ENCODE measurements at regions not wholly inside any gene's neighbourhood (a gene's known extent, or its start where the extent isn't known, plus 50 kb on each side); places are given as distances from the start of the nearest gene placed in this dataset.

- Mint-ChIP-seq H3K36me3 (no peaks in the 10 kb centered on the region), H3K27me3 (ENCODE audit: low read depth) (no peaks in the 10 kb centered on the region), H3K4me1 (peaks cover 7% of the 10 kb centered on the region), H3K9me3 (peaks cover 6% of the 10 kb centered on the region), H3K27ac (no peak overlapping the region), H3K4me3 (no peak overlapping the region)
- ATAC-seq (no peak), DNase-seq (ENCODE audit: low spot score) (no peak)
- TF ChIP-seq ZNF423 (CRISPR knock-in tag; IDR thresholded peaks at IDR 0.05), result no peak
- TF ChIP-seq, protein P1, sequence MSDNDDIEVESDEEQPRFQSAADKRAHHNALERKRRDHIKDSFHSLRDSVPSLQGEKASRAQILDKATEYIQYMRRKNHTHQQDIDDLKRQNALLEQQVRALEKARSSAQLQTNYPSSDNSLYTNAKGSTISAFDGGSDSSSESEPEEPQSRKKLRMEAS (CRISPR knock-in tag; IDR thresholded peaks at IDR 0.05), result no peak
- TF ChIP-seq GRHL2 (CRISPR knock-in tag; IDR thresholded peaks at IDR 0.05; ENCODE audit: insufficient replicate concordance, severe bottlenecking), result no peak
- TF ChIP-seq NR1H2 (CRISPR knock-in tag; IDR thresholded peaks at IDR 0.05), result no peak
- TF ChIP-seq SOX15 (CRISPR knock-in tag; IDR thresholded peaks at IDR 0.05), result no peak
- TF ChIP-seq, protein P2, sequence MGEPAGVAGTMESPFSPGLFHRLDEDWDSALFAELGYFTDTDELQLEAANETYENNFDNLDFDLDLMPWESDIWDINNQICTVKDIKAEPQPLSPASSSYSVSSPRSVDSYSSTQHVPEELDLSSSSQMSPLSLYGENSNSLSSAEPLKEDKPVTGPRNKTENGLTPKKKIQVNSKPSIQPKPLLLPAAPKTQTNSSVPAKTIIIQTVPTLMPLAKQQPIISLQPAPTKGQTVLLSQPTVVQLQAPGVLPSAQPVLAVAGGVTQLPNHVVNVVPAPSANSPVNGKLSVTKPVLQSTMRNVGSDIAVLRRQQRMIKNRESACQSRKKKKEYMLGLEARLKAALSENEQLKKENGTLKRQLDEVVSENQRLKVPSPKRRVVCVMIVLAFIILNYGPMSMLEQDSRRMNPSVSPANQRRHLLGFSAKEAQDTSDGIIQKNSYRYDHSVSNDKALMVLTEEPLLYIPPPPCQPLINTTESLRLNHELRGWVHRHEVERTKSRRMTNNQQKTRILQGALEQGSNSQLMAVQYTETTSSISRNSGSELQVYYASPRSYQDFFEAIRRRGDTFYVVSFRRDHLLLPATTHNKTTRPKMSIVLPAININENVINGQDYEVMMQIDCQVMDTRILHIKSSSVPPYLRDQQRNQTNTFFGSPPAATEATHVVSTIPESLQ (CRISPR knock-in tag; IDR thresholded peaks at IDR 0.05), result no peak
- TF ChIP-seq MYBL2 (CRISPR knock-in tag; IDR thresholded peaks at IDR 0.05), result no peak
- TF ChIP-seq, protein P3, sequence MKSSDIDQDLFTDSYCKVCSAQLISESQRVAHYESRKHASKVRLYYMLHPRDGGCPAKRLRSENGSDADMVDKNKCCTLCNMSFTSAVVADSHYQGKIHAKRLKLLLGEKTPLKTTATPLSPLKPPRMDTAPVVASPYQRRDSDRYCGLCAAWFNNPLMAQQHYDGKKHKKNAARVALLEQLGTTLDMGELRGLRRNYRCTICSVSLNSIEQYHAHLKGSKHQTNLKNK (CRISPR knock-in tag; IDR thresholded peaks at IDR 0.05), result no peak
- ChIA-PET CTCF (no interaction called here), POLR2A (no interaction called here)
Measured at GRCh38 chr2:76316691-76317090, 606.0 kb upstream of the GCFC2 start.

GRCh38 chr2:76314271-76315020, 603.7 kb upstream of the GCFC2 start:
- Mint-ChIP-seq H3K27ac (no peak overlapping the region), H3K27me3 (ENCODE audit: low read depth) (no peaks in the 10 kb centered on the region), H3K9me3 (peaks cover 6% of the 10 kb centered on the region), H3K4me1 (peaks cover 7% of the 10 kb centered on the region), H3K36me3 (no peaks in the 10 kb centered on the region), H3K4me3 (no peak overlapping the region)
- POLR2A ChIA-PET, result no interaction called here
- ATAC-seq, result no peak
- no peak for DNase-seq (ENCODE audit: low spot score)
- CTCF ChIA-PET, result no interaction called here
- TF ChIP-seq PRRX2 (CRISPR knock-in tag; IDR thresholded peaks at IDR 0.05) (no peak), ARID4B (CRISPR knock-in tag; IDR thresholded peaks at IDR 0.05; ENCODE audit: borderline replicate concordance) (no peak), NFATC4 (CRISPR knock-in tag; IDR thresholded peaks at IDR 0.05) (no peak), NFE2L1 (CRISPR knock-in tag; IDR thresholded peaks at IDR 0.05) (no peak), HMGXB4 (CRISPR knock-in tag; IDR thresholded peaks at IDR 0.05) (no peak)
- TF ChIP-seq, protein P4, sequence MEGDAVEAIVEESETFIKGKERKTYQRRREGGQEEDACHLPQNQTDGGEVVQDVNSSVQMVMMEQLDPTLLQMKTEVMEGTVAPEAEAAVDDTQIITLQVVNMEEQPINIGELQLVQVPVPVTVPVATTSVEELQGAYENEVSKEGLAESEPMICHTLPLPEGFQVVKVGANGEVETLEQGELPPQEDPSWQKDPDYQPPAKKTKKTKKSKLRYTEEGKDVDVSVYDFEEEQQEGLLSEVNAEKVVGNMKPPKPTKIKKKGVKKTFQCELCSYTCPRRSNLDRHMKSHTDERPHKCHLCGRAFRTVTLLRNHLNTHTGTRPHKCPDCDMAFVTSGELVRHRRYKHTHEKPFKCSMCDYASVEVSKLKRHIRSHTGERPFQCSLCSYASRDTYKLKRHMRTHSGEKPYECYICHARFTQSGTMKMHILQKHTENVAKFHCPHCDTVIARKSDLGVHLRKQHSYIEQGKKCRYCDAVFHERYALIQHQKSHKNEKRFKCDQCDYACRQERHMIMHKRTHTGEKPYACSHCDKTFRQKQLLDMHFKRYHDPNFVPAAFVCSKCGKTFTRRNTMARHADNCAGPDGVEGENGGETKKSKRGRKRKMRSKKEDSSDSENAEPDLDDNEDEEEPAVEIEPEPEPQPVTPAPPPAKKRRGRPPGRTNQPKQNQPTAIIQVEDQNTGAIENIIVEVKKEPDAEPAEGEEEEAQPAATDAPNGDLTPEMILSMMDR (IDR thresholded peaks at IDR 0.05), result no peak
- TF ChIP-seq, protein P5, sequence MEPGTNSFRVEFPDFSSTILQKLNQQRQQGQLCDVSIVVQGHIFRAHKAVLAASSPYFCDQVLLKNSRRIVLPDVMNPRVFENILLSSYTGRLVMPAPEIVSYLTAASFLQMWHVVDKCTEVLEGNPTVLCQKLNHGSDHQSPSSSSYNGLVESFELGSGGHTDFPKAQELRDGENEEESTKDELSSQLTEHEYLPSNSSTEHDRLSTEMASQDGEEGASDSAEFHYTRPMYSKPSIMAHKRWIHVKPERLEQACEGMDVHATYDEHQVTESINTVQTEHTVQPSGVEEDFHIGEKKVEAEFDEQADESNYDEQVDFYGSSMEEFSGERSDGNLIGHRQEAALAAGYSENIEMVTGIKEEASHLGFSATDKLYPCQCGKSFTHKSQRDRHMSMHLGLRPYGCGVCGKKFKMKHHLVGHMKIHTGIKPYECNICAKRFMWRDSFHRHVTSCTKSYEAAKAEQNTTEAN (CRISPR knock-in tag; IDR thresholded peaks at IDR 0.05), result no peak
- TF ChIP-seq, protein P6, sequence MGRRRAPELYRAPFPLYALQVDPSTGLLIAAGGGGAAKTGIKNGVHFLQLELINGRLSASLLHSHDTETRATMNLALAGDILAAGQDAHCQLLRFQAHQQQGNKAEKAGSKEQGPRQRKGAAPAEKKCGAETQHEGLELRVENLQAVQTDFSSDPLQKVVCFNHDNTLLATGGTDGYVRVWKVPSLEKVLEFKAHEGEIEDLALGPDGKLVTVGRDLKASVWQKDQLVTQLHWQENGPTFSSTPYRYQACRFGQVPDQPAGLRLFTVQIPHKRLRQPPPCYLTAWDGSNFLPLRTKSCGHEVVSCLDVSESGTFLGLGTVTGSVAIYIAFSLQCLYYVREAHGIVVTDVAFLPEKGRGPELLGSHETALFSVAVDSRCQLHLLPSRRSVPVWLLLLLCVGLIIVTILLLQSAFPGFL (CRISPR knock-in tag; IDR thresholded peaks at IDR 0.05; ENCODE audit: borderline replicate concordance), result no peak
